GM13976 (cell line): ENCODE measurements at regions not wholly inside any gene's neighbourhood (a gene's known extent, or its start where the extent isn't known, plus 50 kb on each side); places are given as distances from the start of the nearest gene placed in this dataset.

Experiments
- DNase-seq: peaks from one replicate; pipeline ENCODE4 v3.0.0; 2012; ENCODE audit warnings: low spot score
- in situ Hi-C: fragments of 300-500 bp; cut with MboI; formaldehyde crosslinking; loops from one replicate; pipeline ENCODE4 v1.12.0; 2022; ENCODE audit warnings: low sequenced_read_pairs, mixed read lengths, inconsistent platforms; ENCODE audit not compliant: unreplicated experiment
- TF ChIP-seq, protein P1 (sequence below): IDR thresholded peaks from 2 replicates; pipeline ENCODE4 v1.5.1; 2012; ENCODE audit warnings: borderline replicate concordance, mild to moderate bottlenecking; ENCODE audit not compliant: insufficient read depth; ENCODE audit errors: extremely low read depth, missing control alignments, control extremely low read depth

DNA sequence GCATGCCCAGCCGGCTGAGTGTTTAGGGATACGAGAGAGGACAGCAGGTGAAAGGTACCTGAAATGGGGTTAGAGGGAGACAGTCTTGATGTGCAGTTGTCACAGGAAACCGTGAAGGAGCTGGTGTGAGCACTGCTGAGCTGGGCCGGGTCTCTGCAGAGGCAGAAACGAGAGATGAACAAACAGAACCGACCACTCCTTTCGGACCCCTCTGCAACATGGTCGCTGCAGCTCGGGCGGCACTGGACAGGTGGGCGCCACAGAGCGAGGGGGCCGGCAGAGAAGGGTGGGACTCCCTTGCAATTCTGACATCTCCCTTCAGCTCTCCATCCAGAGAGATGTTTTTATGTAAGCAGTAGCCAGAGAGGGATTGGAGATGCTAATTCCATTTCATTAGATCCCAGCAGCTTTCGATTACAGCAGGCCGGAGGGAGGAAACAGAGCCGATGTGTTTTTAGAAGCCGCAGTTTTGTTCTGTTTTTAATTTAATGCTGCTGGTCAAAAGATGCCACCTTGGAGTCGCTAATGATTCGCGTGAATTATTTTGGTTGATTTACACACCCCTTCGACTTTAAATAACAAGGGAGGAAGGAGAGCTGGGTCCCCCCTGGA, 86.3 kb upstream of the RPL38 start:
- DNase-seq, result no peak
- in situ Hi-C loops, result no loop called here
- TF ChIP-seq, protein P1, sequence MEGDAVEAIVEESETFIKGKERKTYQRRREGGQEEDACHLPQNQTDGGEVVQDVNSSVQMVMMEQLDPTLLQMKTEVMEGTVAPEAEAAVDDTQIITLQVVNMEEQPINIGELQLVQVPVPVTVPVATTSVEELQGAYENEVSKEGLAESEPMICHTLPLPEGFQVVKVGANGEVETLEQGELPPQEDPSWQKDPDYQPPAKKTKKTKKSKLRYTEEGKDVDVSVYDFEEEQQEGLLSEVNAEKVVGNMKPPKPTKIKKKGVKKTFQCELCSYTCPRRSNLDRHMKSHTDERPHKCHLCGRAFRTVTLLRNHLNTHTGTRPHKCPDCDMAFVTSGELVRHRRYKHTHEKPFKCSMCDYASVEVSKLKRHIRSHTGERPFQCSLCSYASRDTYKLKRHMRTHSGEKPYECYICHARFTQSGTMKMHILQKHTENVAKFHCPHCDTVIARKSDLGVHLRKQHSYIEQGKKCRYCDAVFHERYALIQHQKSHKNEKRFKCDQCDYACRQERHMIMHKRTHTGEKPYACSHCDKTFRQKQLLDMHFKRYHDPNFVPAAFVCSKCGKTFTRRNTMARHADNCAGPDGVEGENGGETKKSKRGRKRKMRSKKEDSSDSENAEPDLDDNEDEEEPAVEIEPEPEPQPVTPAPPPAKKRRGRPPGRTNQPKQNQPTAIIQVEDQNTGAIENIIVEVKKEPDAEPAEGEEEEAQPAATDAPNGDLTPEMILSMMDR, result no peak

DNA sequence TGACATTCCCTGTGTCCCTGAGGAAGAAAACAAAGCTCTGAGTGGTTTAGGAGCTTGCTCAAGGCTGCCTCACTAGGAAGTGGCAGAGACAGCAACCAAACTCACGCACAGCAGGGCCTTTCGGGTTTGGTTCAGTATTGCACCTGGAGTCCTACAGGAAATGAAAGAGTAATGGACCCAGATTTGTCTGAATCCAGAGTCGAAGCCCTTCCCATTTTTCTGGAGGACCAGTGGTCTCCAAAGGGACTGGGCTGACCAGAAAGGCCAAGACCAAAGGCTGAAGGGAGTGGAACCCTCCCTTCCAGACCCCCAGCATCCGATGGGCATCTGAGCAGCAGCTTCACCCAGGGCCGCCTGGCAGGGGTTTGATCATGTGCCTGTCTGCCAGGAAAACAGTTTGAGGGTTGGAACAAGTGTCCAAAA, 85.5 kb upstream of the RPL38 start:
- DNase-seq, result no peak
- TF ChIP-seq, protein P1, result no peak
- in situ Hi-C loops, result no loop called here

DNA sequence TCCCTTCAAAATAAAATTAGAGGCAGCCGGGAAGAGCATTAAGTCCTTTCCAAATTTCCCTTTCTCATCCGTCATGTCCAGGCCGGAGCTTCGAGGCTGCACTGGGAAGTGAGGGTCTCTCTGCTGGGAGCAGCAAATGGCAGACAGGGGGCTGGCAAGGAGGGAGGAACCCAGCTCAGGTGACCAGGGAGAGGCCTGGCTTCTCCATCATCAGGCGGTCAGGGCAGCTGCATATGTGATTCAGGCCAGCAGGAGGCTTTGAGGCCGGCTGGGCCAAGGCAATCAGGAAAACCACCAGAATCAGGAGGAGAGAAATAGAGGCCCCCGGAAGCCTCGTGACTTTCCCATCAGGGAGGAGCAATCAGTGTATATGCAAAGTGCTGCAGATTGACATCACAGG, 85.0 kb upstream of the RPL38 start:
- in situ Hi-C loops, result no loop called here
- TF ChIP-seq, protein P1, result no peak
- DNase-seq, result no peak

DNA sequence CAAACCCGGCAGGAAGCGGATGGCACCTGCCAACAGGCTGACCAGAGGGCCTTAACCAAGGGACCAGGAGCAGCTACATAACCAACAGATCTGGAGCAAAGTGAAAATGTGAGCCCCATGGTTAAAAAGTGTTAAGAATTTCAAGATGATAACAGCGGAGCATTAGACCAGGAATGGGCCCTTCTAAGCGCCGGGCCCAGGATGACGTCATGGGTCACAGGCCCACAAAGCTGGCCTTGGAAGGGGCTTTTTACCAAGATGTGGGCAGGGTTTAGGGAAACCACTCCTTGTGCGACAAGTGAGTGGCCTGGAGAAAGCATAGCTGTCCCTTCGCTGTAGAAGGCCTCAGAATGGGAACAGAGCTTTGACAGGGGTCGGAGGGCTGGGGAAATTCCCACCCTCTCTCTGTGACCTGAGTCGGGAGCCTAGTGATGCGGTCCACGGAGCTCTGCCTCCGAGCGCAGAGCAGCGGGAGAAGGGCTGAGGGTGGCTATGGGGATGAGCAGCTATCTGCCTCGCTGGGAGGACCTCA, 84.4 kb upstream of the RPL38 start:
- TF ChIP-seq, protein P1, result no peak
- DNase-seq, result no peak
- in situ Hi-C loops, result no loop called here

DNA sequence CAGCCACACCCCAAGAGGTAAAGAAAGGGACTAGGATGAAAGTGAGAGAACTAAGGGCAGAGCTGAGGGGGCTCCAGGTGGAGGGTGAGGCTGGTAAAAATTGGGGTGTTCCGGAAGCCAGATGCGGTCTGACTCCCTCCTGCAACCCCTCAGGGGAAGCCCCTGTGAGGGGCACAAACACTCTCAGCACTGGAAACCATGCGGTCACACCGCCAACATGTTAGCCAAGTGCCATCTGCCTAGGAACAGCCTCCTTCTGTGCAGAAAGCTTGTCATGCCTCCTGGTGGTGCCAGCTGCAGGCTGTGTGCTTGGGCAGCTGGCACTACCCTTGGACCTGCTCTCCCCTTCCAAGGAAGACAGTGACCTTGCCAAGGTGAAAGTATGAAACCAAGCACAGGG, 83.5 kb upstream of the RPL38 start:
- in situ Hi-C loops, result no loop called here
- DNase-seq, result no peak
- TF ChIP-seq, protein P1, result no peak

DNA sequence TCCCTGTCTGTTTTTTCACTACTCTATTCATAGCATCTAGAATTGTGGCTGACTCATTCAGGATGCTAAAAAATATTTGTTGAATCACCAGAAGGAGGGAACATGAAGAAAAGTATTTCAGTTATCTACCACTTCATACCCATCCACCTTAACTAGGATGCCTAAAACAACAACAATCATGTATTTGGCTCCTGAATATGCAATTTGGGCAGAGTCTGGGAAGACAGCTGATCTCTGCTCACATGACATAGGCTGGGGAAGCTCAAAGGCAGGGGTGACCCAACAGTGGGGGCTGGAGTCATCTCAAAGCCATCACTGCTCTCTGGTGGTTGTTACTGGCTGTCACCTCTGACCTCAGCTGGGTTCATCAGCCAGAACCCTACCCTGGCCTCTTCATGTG, 80.1 kb upstream of the RPL38 start:
- in situ Hi-C loops, result no loop called here
- TF ChIP-seq, protein P1, result no peak
- no peak for DNase-seq
